Ishikawa (cell line): ENCODE measurements at regions not wholly inside any gene's neighbourhood (a gene's known extent, or its start where the extent isn't known, plus 50 kb on each side); places are given as distances from the start of the nearest gene placed in this dataset.

Experiments used
- EP300 ChIP-seq: IDR thresholded peaks from 2 replicates; pipeline ENCODE4 v1.6.1; 2012; ENCODE audit warnings: borderline replicate concordance
- RAD21 ChIP-seq: IDR thresholded peaks from 2 replicates; pipeline ENCODE4 v1.6.1; 2012; ENCODE audit warnings: low read depth
- REST ChIP-seq: IDR thresholded peaks from 2 replicates; pipeline ENCODE4 v1.6.1; 2012; ENCODE audit warnings: low read depth, mild to moderate bottlenecking
- TAF1 ChIP-seq: IDR thresholded peaks from 2 replicates; pipeline ENCODE4 v1.6.1; 2012; ENCODE audit warnings: low read depth, mild to moderate bottlenecking
- TCF12 ChIP-seq: IDR thresholded peaks from 2 replicates; pipeline ENCODE4 v1.6.1; 2012; ENCODE audit warnings: low read depth
- USF1 ChIP-seq: IDR thresholded peaks from 2 replicates; pipeline ENCODE4 v1.6.1; 2012

GRCh38 chr9:30505311-30505710 is 1879.1 kb upstream of the ACO1 start:
- TF ChIP-seq EP300: no peak
- TF ChIP-seq TAF1: no peak
- no peak for TF ChIP-seq REST
- TF ChIP-seq RAD21: no peak
- TF ChIP-seq USF1: no peak
- no peak for TF ChIP-seq TCF12
